HEK293 (cell line): ENCODE measurements at regions not wholly inside any gene's neighbourhood (a gene's known extent, or its start where the extent isn't known, plus 50 kb on each side); places are given as distances from the start of the nearest gene placed in this dataset.

Experiments used
- CTCF ChIP-seq: fragments of 450-650 bp; formaldehyde crosslinking; IDR thresholded peaks from 2 replicates; pipeline ENCODE4 v1.5.1; 2016; ENCODE audit warnings: missing biosample characterization, missing genetic modification characterization
- GLI4 ChIP-seq: fragments of 450-650 bp; formaldehyde crosslinking; IDR thresholded peaks from 2 replicates; pipeline ENCODE4 v1.5.1; 2016; ENCODE audit warnings: missing biosample characterization, missing genetic modification characterization
- PRDM1 ChIP-seq: fragments of 450-650 bp; formaldehyde crosslinking; IDR thresholded peaks from 2 replicates; pipeline ENCODE4; 2016; ENCODE audit warnings: missing biosample characterization, missing genetic modification characterization
- ZBTB21 ChIP-seq: fragments of 450-650 bp; formaldehyde crosslinking; IDR thresholded peaks from 2 replicates; pipeline ENCODE4 v1.5.1; 2017; ENCODE audit warnings: missing biosample characterization, missing genetic modification characterization
- ZBTB49 ChIP-seq: fragments of 450-650 bp; formaldehyde crosslinking; IDR thresholded peaks from 2 replicates; pipeline ENCODE4 v1.5.1; 2016; ENCODE audit warnings: missing biosample characterization, missing genetic modification characterization, low read depth
- ZBTB6 ChIP-seq: fragments of 450-650 bp; formaldehyde crosslinking; IDR thresholded peaks from 2 replicates; pipeline ENCODE4 v1.5.1; 2017; ENCODE audit warnings: missing biosample characterization, missing genetic modification characterization
- ZNF311 ChIP-seq: fragments of 450-650 bp; formaldehyde crosslinking; IDR thresholded peaks from 2 replicates; pipeline ENCODE4 v1.5.1; 2017; ENCODE audit warnings: missing biosample characterization, missing genetic modification characterization, borderline replicate concordance
- ZNF362 ChIP-seq: fragments of 450-650 bp; formaldehyde crosslinking; IDR thresholded peaks from 2 replicates; pipeline ENCODE4 v1.5.1; 2016; ENCODE audit warnings: missing biosample characterization, missing genetic modification characterization
- ZNF501 ChIP-seq: fragments of 450-650 bp; formaldehyde crosslinking; IDR thresholded peaks from 2 replicates; pipeline ENCODE4 v1.5.1; 2016; ENCODE audit warnings: missing biosample characterization, missing genetic modification characterization
- ZNF549 ChIP-seq: fragments of 450-650 bp; IDR thresholded peaks from 2 replicates; pipeline ENCODE4 v1.5.1; 2018; ENCODE audit warnings: missing biosample characterization, missing genetic modification characterization, mild to moderate bottlenecking, inconsistent platforms, moderate library complexity
- ZNF830 ChIP-seq: fragments of 450-650 bp; IDR thresholded peaks from 2 replicates; pipeline ENCODE4 v1.5.0; 2018; ENCODE audit warnings: missing biosample characterization, missing genetic modification characterization, low read depth, mild to moderate bottlenecking, moderate library complexity

GRCh38 chr11:70883973-70884623 lies 368.3 kb downstream of the SHANK2 start:
- TF ChIP-seq CTCF (tag by site-specific recombination) = no peak
- TF ChIP-seq ZBTB21 (tag by site-specific recombination) = no peak
- TF ChIP-seq ZNF549 (tag by site-specific recombination) = no peak
- no peak for TF ChIP-seq ZNF501 (tag by site-specific recombination)
- no peak for TF ChIP-seq ZBTB6
- no peak for TF ChIP-seq GLI4 (tag by site-specific recombination)
- no peak for TF ChIP-seq ZNF311 (tag by site-specific recombination)
- TF ChIP-seq ZNF830 (tag by site-specific recombination) = no peak
- no peak for TF ChIP-seq PRDM1 (tag by site-specific recombination)
- TF ChIP-seq ZNF362 (tag by site-specific recombination) = no peak
- no peak for TF ChIP-seq ZBTB49
